Fibroblast of the aortic adventitia (primary cell): ENCODE measurements at regions not wholly inside any gene's neighbourhood (a gene's known extent, or its start where the extent isn't known, plus 50 kb on each side); places are given as distances from the start of the nearest gene placed in this dataset.

Experiments used
- DNase-seq: peaks from one replicate; pipeline ENCODE4 v3.0.0-alpha.2; 2010; ENCODE audit warnings: low read depth
- H3K4me3 ChIP-seq: 2 replicates; pipeline ENCODE4 v1.5.1; 2011; ENCODE audit warnings: low read depth, mild to moderate bottlenecking, control low read depth, low read length, moderate library complexity
- TF ChIP-seq, protein P1 (sequence below): IDR thresholded peaks from 2 replicates; pipeline ENCODE4 v1.5.1; 2011; ENCODE audit warnings: mild to moderate bottlenecking, low read length, control low read depth, inconsistent platforms; ENCODE audit not compliant: insufficient read depth

DNA sequence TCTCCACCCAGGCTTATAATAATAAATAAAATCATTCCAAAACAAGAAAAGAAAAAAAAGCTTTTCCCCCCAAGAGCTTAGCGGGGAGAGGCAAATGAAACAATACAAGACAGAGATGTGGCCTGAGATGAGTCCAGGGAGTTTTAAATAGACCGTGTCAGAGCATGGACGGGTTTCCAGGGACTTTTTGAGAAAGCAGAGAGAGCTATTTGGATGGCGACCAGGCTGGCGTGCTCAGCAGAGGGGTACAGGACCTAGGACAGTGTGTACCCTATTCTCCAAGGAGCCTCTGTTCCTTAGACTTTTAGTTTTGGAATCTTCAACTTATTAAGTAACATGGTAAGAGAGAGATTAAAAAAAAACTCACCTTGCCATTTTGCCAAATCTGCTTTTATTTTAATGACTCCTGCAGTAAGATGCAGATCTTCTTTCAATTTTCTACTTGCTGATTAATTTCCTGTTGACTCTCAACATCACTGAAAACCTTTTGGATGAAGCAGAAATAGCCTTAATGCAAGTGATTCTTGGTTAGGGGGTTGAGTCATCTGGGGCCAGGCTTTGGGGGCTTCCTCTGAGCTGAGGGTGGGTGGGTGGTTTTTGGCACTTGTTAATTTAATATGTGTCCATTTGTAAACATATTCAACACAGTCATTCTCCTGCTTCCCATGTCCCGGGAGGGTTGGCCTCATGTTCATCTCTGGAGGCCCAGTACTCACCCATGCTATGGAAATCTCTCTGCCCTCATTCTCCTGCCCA is 49.6 kb upstream of the OSMR start:
- DNase-seq, result peak; percentile 9
- TF ChIP-seq, protein P1, sequence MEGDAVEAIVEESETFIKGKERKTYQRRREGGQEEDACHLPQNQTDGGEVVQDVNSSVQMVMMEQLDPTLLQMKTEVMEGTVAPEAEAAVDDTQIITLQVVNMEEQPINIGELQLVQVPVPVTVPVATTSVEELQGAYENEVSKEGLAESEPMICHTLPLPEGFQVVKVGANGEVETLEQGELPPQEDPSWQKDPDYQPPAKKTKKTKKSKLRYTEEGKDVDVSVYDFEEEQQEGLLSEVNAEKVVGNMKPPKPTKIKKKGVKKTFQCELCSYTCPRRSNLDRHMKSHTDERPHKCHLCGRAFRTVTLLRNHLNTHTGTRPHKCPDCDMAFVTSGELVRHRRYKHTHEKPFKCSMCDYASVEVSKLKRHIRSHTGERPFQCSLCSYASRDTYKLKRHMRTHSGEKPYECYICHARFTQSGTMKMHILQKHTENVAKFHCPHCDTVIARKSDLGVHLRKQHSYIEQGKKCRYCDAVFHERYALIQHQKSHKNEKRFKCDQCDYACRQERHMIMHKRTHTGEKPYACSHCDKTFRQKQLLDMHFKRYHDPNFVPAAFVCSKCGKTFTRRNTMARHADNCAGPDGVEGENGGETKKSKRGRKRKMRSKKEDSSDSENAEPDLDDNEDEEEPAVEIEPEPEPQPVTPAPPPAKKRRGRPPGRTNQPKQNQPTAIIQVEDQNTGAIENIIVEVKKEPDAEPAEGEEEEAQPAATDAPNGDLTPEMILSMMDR, result no peak
- H3K4me3 ChIP-seq, result no peak overlapping the region
